ENCODE measurements at regions not wholly inside any gene's neighbourhood (a gene's known extent, or its start where the extent isn't known, plus 50 kb on each side); places are given as distances from the start of the nearest gene placed in this dataset.

DNA sequence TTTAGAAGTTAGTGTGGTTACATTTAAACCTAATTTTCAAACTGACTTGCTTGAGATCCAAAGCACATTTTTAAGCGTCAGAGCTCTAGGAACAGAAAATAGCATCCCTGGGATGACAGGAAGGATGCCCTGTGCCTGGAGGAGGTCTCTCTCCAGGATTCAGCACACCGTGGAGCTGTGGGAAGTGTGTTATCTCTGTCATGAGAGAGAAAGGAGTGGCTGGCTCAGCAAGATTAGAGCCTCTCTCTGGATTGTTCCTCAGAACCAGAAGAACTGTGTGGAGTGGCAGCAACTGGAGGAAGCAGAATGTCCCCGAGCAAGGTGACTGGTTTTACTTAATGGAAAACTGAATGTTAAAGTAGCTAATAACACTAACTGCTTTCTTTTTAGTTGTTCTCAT, 233.6 kb upstream of the TGFBR2 start:
- H4K91ac ChIP-seq (ENCODE audit: low read length), result peak overlapping the region; percentile 34
- no peaks in the 10 kb centered on the region for H3K36me3 ChIP-seq (ENCODE audit: control insufficient read depth in 1 of 2, insufficient read depth in 2 of 2, low read depth in 1 of 2, low read length in 2 of 2)
- WGBS, result 38% methylated on average over 2 of the region's 3 CpGs
- H3K4me1 ChIP-seq (ENCODE audit: control insufficient read depth, insufficient read depth, low read depth, low read length), result peaks cover 2% of the 10 kb centered on the region
- no peaks in the 10 kb centered on the region for H3K79me1 ChIP-seq (replicated peaks; ENCODE audit: low read length, poor library complexity, severe bottlenecking)
- H3K4me3 ChIP-seq (ENCODE audit: insufficient read depth in 1 of 2, low read depth in 1 of 2, low read length in 2 of 2), result no peak overlapping the region
- H2BK15ac ChIP-seq (ENCODE audit: low read depth, poor library complexity, severe bottlenecking), result no peak overlapping the region
- H2BK5ac ChIP-seq (ENCODE audit: low read depth, low read length, poor library complexity, severe bottlenecking), result no peak overlapping the region
- no peak overlapping the region for H3K4me2 ChIP-seq (ENCODE audit: low read length, poor library complexity, severe bottlenecking)
- H3K9me3 ChIP-seq (ENCODE audit: control insufficient read depth, low read length), result no peaks in the 10 kb centered on the region
- peak overlapping the region in 1 of 2 experiments; percentile 67 for H3K4ac ChIP-seq (ENCODE audit: low read depth in 1 of 2, low read length in 2 of 2)
- H3K27ac ChIP-seq (ENCODE audit: low read length, poor library complexity, severe bottlenecking), result no peak overlapping the region
- H3K23ac ChIP-seq (ENCODE audit: low read length in 2 of 2), result no peak overlapping the region
- no peak overlapping the region for H2BK12ac ChIP-seq (ENCODE audit: low read length in 2 of 2)
- H3K14ac ChIP-seq (ENCODE audit: low read length in 2 of 2), result no peak overlapping the region
- H3K27me3 ChIP-seq (ENCODE audit: control insufficient read depth in 1 of 2, insufficient read depth in 1 of 2, low read length in 2 of 2), result no peaks in the 10 kb centered on the region
- H4K8ac ChIP-seq (ENCODE audit: low read length), result peak overlapping the region; percentile 87
- no peak overlapping the region for H2AFZ ChIP-seq (ENCODE audit: low read depth, low read length)
- H3K9ac ChIP-seq (ENCODE audit: low read length), result no peak overlapping the region
- no peak overlapping the region for H2AK5ac ChIP-seq (ENCODE audit: low read length, severe bottlenecking)
- no peak for DNase-seq
- H3K18ac ChIP-seq (ENCODE audit: low read depth in 1 of 2, low read length in 2 of 2), result no peak overlapping the region
- H2BK120ac ChIP-seq (ENCODE audit: low read depth, low read length), result no peak overlapping the region

- H3K9me3 ChIP-seq (ENCODE audit: control insufficient read depth, low read length), result no peaks in the 10 kb centered on the region
- DNase-seq, result no peak
- H3K4me2 ChIP-seq (ENCODE audit: low read length, poor library complexity, severe bottlenecking), result no peak overlapping the region
- no peak overlapping the region for H2AK5ac ChIP-seq (ENCODE audit: low read length, severe bottlenecking)
- peak overlapping the region; percentile 36 for H4K8ac ChIP-seq (ENCODE audit: low read length)
- WGBS, result 95% methylated on average over 1 of the region's 2 CpGs
- no peak overlapping the region for H2BK12ac ChIP-seq (ENCODE audit: low read length in 2 of 2)
- no peak overlapping the region for H3K23ac ChIP-seq (ENCODE audit: low read length in 2 of 2)
- H3K36me3 ChIP-seq (ENCODE audit: control insufficient read depth in 1 of 2, insufficient read depth in 2 of 2, low read depth in 1 of 2, low read length in 2 of 2), result no peaks in the 10 kb centered on the region
- H3K27me3 ChIP-seq (ENCODE audit: control insufficient read depth in 1 of 2, insufficient read depth in 1 of 2, low read length in 2 of 2), result no peaks in the 10 kb centered on the region
- H2BK15ac ChIP-seq (ENCODE audit: low read depth, poor library complexity, severe bottlenecking), result no peak overlapping the region
- H3K4me1 ChIP-seq (ENCODE audit: control insufficient read depth, insufficient read depth, low read depth, low read length), result no peaks in the 10 kb centered on the region
- peak overlapping the region in 1 of 2 experiments; percentile 41 for H3K18ac ChIP-seq (ENCODE audit: low read depth in 1 of 2, low read length in 2 of 2)
- no peak overlapping the region for H3K4ac ChIP-seq (ENCODE audit: low read depth in 1 of 2, low read length in 2 of 2)
- no peak overlapping the region for H4K91ac ChIP-seq (ENCODE audit: low read length)
- no peak overlapping the region for H2AFZ ChIP-seq (ENCODE audit: low read depth, low read length)
- no peak overlapping the region for H2BK5ac ChIP-seq (ENCODE audit: low read depth, low read length, poor library complexity, severe bottlenecking)
- H3K79me1 ChIP-seq (replicated peaks; ENCODE audit: low read length, poor library complexity, severe bottlenecking), result no peaks in the 10 kb centered on the region
- H2BK120ac ChIP-seq (ENCODE audit: low read depth, low read length), result no peak overlapping the region
- H3K9ac ChIP-seq (ENCODE audit: low read length), result no peak overlapping the region
- no peak overlapping the region for H3K14ac ChIP-seq (ENCODE audit: low read length in 2 of 2)
- no peak overlapping the region for H3K4me3 ChIP-seq (ENCODE audit: insufficient read depth in 1 of 2, low read depth in 1 of 2, low read length in 2 of 2)
- no peak overlapping the region for H3K27ac ChIP-seq (ENCODE audit: low read length, poor library complexity, severe bottlenecking)
These were observed 221.8 kb upstream of the TGFBR2 start for GRCh38 chr3:30384546-30385072.

DNA sequence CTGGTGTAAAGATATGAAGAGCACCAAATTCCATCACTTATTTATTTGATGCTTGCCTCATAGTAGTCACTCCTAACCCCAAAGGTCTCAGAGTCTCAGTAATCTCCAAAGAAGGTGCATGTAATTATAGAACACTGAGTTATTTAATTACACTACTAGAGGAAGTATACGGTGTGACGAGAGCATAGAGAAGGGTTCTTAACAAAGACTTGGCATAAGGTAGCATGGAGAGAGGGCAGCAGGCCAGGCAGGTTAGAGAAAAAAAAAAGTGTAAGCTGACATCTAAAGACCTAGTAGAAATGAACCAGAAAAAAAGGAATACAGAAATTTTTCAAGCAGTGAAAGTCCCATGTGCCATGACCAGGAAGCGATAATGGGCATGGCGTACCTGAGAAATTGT, 213.3 kb upstream of the TGFBR2 start:
- Histone ChIP-seq H3K23ac (ENCODE audit: low read length in 2 of 2) (no peak overlapping the region), H3K14ac (ENCODE audit: low read length in 2 of 2) (no peak overlapping the region), H2BK120ac (ENCODE audit: low read depth, low read length) (no peak overlapping the region), H2AK5ac (ENCODE audit: low read length, severe bottlenecking) (no peak overlapping the region), H3K9ac (ENCODE audit: low read length) (no peak overlapping the region), H2BK5ac (ENCODE audit: low read depth, low read length, poor library complexity, severe bottlenecking) (no peak overlapping the region), H3K4me1 (ENCODE audit: control insufficient read depth, insufficient read depth, low read depth, low read length) (no peaks in the 10 kb centered on the region), H2AFZ (ENCODE audit: low read depth, low read length) (no peak overlapping the region), H3K4me3 (ENCODE audit: insufficient read depth in 1 of 2, low read depth in 1 of 2, low read length in 2 of 2) (no peak overlapping the region), H3K4me2 (ENCODE audit: low read length, poor library complexity, severe bottlenecking) (no peak overlapping the region), H2BK15ac (ENCODE audit: low read depth, poor library complexity, severe bottlenecking) (no peak overlapping the region), H3K27ac (ENCODE audit: low read length, poor library complexity, severe bottlenecking) (no peak overlapping the region), H2BK12ac (ENCODE audit: low read length in 2 of 2) (no peak overlapping the region), H4K91ac (ENCODE audit: low read length) (no peak overlapping the region), H3K9me3 (ENCODE audit: control insufficient read depth, low read length) (no peaks in the 10 kb centered on the region), H3K18ac (ENCODE audit: low read depth in 1 of 2, low read length in 2 of 2) (no peak overlapping the region), H4K8ac (ENCODE audit: low read length) (no peak overlapping the region), H3K79me1 (replicated peaks; ENCODE audit: low read length, poor library complexity, severe bottlenecking) (no peaks in the 10 kb centered on the region), H3K27me3 (ENCODE audit: control insufficient read depth in 1 of 2, insufficient read depth in 1 of 2, low read length in 2 of 2) (no peaks in the 10 kb centered on the region), H3K36me3 (ENCODE audit: control insufficient read depth in 1 of 2, insufficient read depth in 2 of 2, low read depth in 1 of 2, low read length in 2 of 2) (no peaks in the 10 kb centered on the region), H3K4ac (ENCODE audit: low read depth in 1 of 2, low read length in 2 of 2) (no peak overlapping the region)
- over 99% methylated on average over 4 of the region's 4 CpGs for WGBS
- no peak for DNase-seq

- H3K9me3 ChIP-seq (ENCODE audit: control insufficient read depth, low read length), result no peaks in the 10 kb centered on the region
- no peak overlapping the region for H3K4me3 ChIP-seq (ENCODE audit: insufficient read depth in 1 of 2, low read depth in 1 of 2, low read length in 2 of 2)
- peak overlapping the region in 1 of 2 experiments; percentile 48 for H3K18ac ChIP-seq (ENCODE audit: low read depth in 1 of 2, low read length in 2 of 2)
- no peak overlapping the region for H3K4ac ChIP-seq (ENCODE audit: low read depth in 1 of 2, low read length in 2 of 2)
- no peak overlapping the region for H3K14ac ChIP-seq (ENCODE audit: low read length in 2 of 2)
- no peak for DNase-seq
- no peak overlapping the region for H2BK120ac ChIP-seq (ENCODE audit: low read depth, low read length)
- no peak overlapping the region for H3K23ac ChIP-seq (ENCODE audit: low read length in 2 of 2)
- no peaks in the 10 kb centered on the region for H3K4me1 ChIP-seq (ENCODE audit: control insufficient read depth, insufficient read depth, low read depth, low read length)
- no peak overlapping the region for H2AFZ ChIP-seq (ENCODE audit: low read depth, low read length)
- no peaks in the 10 kb centered on the region for H3K36me3 ChIP-seq (ENCODE audit: control insufficient read depth in 1 of 2, insufficient read depth in 2 of 2, low read depth in 1 of 2, low read length in 2 of 2)
- H2AK5ac ChIP-seq (ENCODE audit: low read length, severe bottlenecking), result no peak overlapping the region
- H4K8ac ChIP-seq (ENCODE audit: low read length), result no peak overlapping the region
- no peak overlapping the region for H2BK15ac ChIP-seq (ENCODE audit: low read depth, poor library complexity, severe bottlenecking)
- no peak overlapping the region for H2BK5ac ChIP-seq (ENCODE audit: low read depth, low read length, poor library complexity, severe bottlenecking)
- no peak overlapping the region for H3K4me2 ChIP-seq (ENCODE audit: low read length, poor library complexity, severe bottlenecking)
- H2BK12ac ChIP-seq (ENCODE audit: low read length in 2 of 2), result peak overlapping the region in 1 of 2 experiments; percentile 47
- H3K27ac ChIP-seq (ENCODE audit: low read length, poor library complexity, severe bottlenecking), result no peak overlapping the region
- H3K27me3 ChIP-seq (ENCODE audit: control insufficient read depth in 1 of 2, insufficient read depth in 1 of 2, low read length in 2 of 2), result no peaks in the 10 kb centered on the region
- no peak overlapping the region for H4K91ac ChIP-seq (ENCODE audit: low read length)
- no CpG with 5 or more reads among the region's 1 CpG for WGBS
- no peaks in the 10 kb centered on the region for H3K79me1 ChIP-seq (replicated peaks; ENCODE audit: low read length, poor library complexity, severe bottlenecking)
- H3K9ac ChIP-seq (ENCODE audit: low read length), result no peak overlapping the region
These were observed 209.4 kb upstream of the TGFBR2 start for GRCh38 chr3:30397030-30397429.
